T-helper 17 cell (primary cell): ENCODE measurements at regions not wholly inside any gene's neighbourhood (a gene's known extent, or its start where the extent isn't known, plus 50 kb on each side); places are given as distances from the start of the nearest gene placed in this dataset.

Source experiments
- ATAC-seq: fragments of 150-1000 bp; cut with Tn5 transposase; 2 replicates; pipeline ENCODE4 v1.10.0; 2021; ENCODE audit warnings: mild to moderate bottlenecking, moderate library complexity
- DNase-seq, 3 donors: peaks; one replicate each; pipeline versions ENCODE4 v3.0.0 to v3.0.0-alpha.2; 2020 to 2021
- H3K9me3 ChIP-seq: one replicate; pipeline ENCODE4 v1.7.0; 2013; ENCODE audit warnings: low read length, mild to moderate bottlenecking; ENCODE audit not compliant: control insufficient read depth, poor library complexity, severe bottlenecking
- H3K27ac Mint-ChIP-seq: one replicate; pipeline ENCODE4 v1.8.0; 2022; ENCODE audit warnings: mild to moderate bottlenecking, moderate library complexity, mixed read lengths
- H3K27me3 Mint-ChIP-seq: one replicate; pipeline ENCODE4 v1.8.0; 2022; ENCODE audit warnings: mixed read lengths
- H3K36me3 Mint-ChIP-seq: one replicate; pipeline ENCODE4 v1.8.0; 2022; ENCODE audit warnings: low read depth, mixed read lengths
- H3K4me1 Mint-ChIP-seq: one replicate; pipeline ENCODE4 v1.8.0; 2022; ENCODE audit warnings: mild to moderate bottlenecking, mixed read lengths
- H3K4me3 Mint-ChIP-seq: one replicate; pipeline ENCODE4 v1.8.0; 2022; ENCODE audit warnings: mild to moderate bottlenecking, moderate library complexity, mixed read lengths

- no peaks in the 10 kb centered on the region for H3K9me3 ChIP-seq
- Mint-ChIP-seq H3K27me3 (peaks cover 71% of the 10 kb centered on the region), H3K27ac (no peak overlapping the region), H3K4me3 (no peak overlapping the region), H3K4me1 (peaks cover 4% of the 10 kb centered on the region), H3K36me3 (no peaks in the 10 kb centered on the region)
- no peak for ATAC-seq
- peak in 1 of 3 donors; percentile 11 for DNase-seq
Measured at GRCh38 chr14:54175298-54175942, 218.8 kb upstream of the BMP4 start.

- no peak overlapping the region for H3K4me3 Mint-ChIP-seq
- no peak overlapping the region for H3K27ac Mint-ChIP-seq
- H3K36me3 Mint-ChIP-seq: peaks cover 2% of the 10 kb centered on the region
- peaks cover 68% of the 10 kb centered on the region for H3K27me3 Mint-ChIP-seq
- no peak for ATAC-seq
- DNase-seq: no peak
- H3K4me1 Mint-ChIP-seq: peaks cover 5% of the 10 kb centered on the region
- no peaks in the 10 kb centered on the region for H3K9me3 ChIP-seq
Measured at GRCh38 chr14:54177019-54177418, 219.8 kb upstream of the CDKN3 start.

- Mint-ChIP-seq H3K4me3 (no peak overlapping the region), H3K4me1 (peaks cover 2% of the 10 kb centered on the region), H3K36me3 (peaks cover 2% of the 10 kb centered on the region), H3K27ac (no peak overlapping the region), H3K27me3 (peaks cover 70% of the 10 kb centered on the region)
- ATAC-seq: no peak
- no peak for DNase-seq
- H3K9me3 ChIP-seq: no peaks in the 10 kb centered on the region
Measured at GRCh38 chr14:54177641-54178621, 218.9 kb upstream of the CDKN3 start.

- Mint-ChIP-seq H3K27me3 (peaks cover 57% of the 10 kb centered on the region), H3K27ac (no peak overlapping the region), H3K4me3 (no peak overlapping the region), H3K4me1 (peaks cover 2% of the 10 kb centered on the region), H3K36me3 (peaks cover 2% of the 10 kb centered on the region)
- DNase-seq: no peak
- no peak for ATAC-seq
- H3K9me3 ChIP-seq: no peaks in the 10 kb centered on the region
Measured at GRCh38 chr14:54182419-54183045, 214.3 kb upstream of the CDKN3 start.

GRCh38 chr14:54186821-54187763, 209.7 kb upstream of the CDKN3 start:
- Mint-ChIP-seq H3K27me3 (peaks cover 20% of the 10 kb centered on the region), H3K36me3 (no peaks in the 10 kb centered on the region), H3K4me1 (no peaks in the 10 kb centered on the region), H3K4me3 (no peak overlapping the region), H3K27ac (no peak overlapping the region)
- ATAC-seq (no peak), DNase-seq (no peak)
- H3K9me3 ChIP-seq: no peaks in the 10 kb centered on the region

- Mint-ChIP-seq H3K27me3 (peaks cover 13% of the 10 kb centered on the region), H3K4me1 (no peaks in the 10 kb centered on the region), H3K27ac (no peak overlapping the region), H3K36me3 (no peaks in the 10 kb centered on the region), H3K4me3 (no peak overlapping the region)
- no peaks in the 10 kb centered on the region for H3K9me3 ChIP-seq
- ATAC-seq (no peak), DNase-seq (no peak)
Measured at GRCh38 chr14:54188064-54188666, 208.6 kb upstream of the CDKN3 start.

GRCh38 chr14:54189333-54189732, 207.5 kb upstream of the CDKN3 start:
- H3K9me3 ChIP-seq: no peaks in the 10 kb centered on the region
- Mint-ChIP-seq H3K27me3 (peaks cover 12% of the 10 kb centered on the region), H3K36me3 (no peaks in the 10 kb centered on the region), H3K4me1 (no peaks in the 10 kb centered on the region), H3K27ac (no peak overlapping the region), H3K4me3 (no peak overlapping the region)
- ATAC-seq (no peak), DNase-seq (no peak)

GRCh38 chr14:54189748-54190354, 207.0 kb upstream of the CDKN3 start:
- Mint-ChIP-seq H3K36me3 (no peaks in the 10 kb centered on the region), H3K4me3 (no peak overlapping the region), H3K4me1 (no peaks in the 10 kb centered on the region), H3K27ac (no peak overlapping the region), H3K27me3 (peaks cover 12% of the 10 kb centered on the region)
- ATAC-seq (no peak), DNase-seq (no peak)
- no peaks in the 10 kb centered on the region for H3K9me3 ChIP-seq

GRCh38 chr14:54191846-54192245, 205.0 kb upstream of the CDKN3 start:
- DNase-seq: no peak
- Mint-ChIP-seq H3K36me3 (no peaks in the 10 kb centered on the region), H3K27me3 (peaks cover 10% of the 10 kb centered on the region), H3K4me3 (no peak overlapping the region), H3K4me1 (no peaks in the 10 kb centered on the region), H3K27ac (no peak overlapping the region)
- ATAC-seq: no peak
- no peaks in the 10 kb centered on the region for H3K9me3 ChIP-seq

GRCh38 chr14:54192610-54193009, 204.2 kb upstream of the CDKN3 start:
- ATAC-seq (no peak), DNase-seq (no peak)
- Mint-ChIP-seq H3K4me3 (no peak overlapping the region), H3K36me3 (no peaks in the 10 kb centered on the region), H3K4me1 (no peaks in the 10 kb centered on the region), H3K27me3 (peaks cover 5% of the 10 kb centered on the region), H3K27ac (no peak overlapping the region)
- no peaks in the 10 kb centered on the region for H3K9me3 ChIP-seq

GRCh38 chr14:54193871-54194270, 202.9 kb upstream of the CDKN3 start:
- no peaks in the 10 kb centered on the region for H3K36me3 Mint-ChIP-seq
- no peak overlapping the region for H3K27ac Mint-ChIP-seq
- no peak overlapping the region for H3K4me3 Mint-ChIP-seq
- DNase-seq (no peak), ATAC-seq (no peak)
- peaks cover 5% of the 10 kb centered on the region for H3K27me3 Mint-ChIP-seq
- H3K4me1 Mint-ChIP-seq: no peaks in the 10 kb centered on the region
- no peaks in the 10 kb centered on the region for H3K9me3 ChIP-seq

- H3K27ac Mint-ChIP-seq: no peak overlapping the region
- H3K36me3 Mint-ChIP-seq: no peaks in the 10 kb centered on the region
- H3K27me3 Mint-ChIP-seq: peaks cover 5% of the 10 kb centered on the region
- no peaks in the 10 kb centered on the region for H3K9me3 ChIP-seq
- DNase-seq (no peak), ATAC-seq (no peak)
- H3K4me3 Mint-ChIP-seq: no peak overlapping the region
- no peaks in the 10 kb centered on the region for H3K4me1 Mint-ChIP-seq
Measured at GRCh38 chr14:54194501-54194900, 202.3 kb upstream of the CDKN3 start.
